HFF-Myc (cell line): ENCODE measurements at regions not wholly inside any gene's neighbourhood (a gene's known extent, or its start where the extent isn't known, plus 50 kb on each side); places are given as distances from the start of the nearest gene placed in this dataset.

Experiments used
- DNase-seq: peaks from one replicate; pipeline ENCODE4 v3.0.0-alpha.2; 2011; ENCODE audit warnings: low read depth; ENCODE audit errors: extremely low read depth
- H3K4me3 ChIP-seq: replicated peaks from 2 replicates; pipeline ENCODE4 v1.5.1; 2011; ENCODE audit warnings: low read depth, mild to moderate bottlenecking, control low read depth, low read length
- CTCF ChIP-seq: IDR thresholded peaks from 2 replicates; pipeline ENCODE4 v1.5.1; 2012; ENCODE audit warnings: mild to moderate bottlenecking, low read depth, low read length, control low read depth; ENCODE audit errors: missing control alignments

- no peak for DNase-seq
- no peak overlapping the region for H3K4me3 ChIP-seq
- no peak for TF ChIP-seq CTCF
Measured at GRCh38 chr19:30871979-30872378, 477.3 kb downstream of the TSHZ3 start.

- no peak for TF ChIP-seq CTCF
- no peak overlapping the region for H3K4me3 ChIP-seq
- DNase-seq, result peak; percentile 0
Measured at GRCh38 chr19:30870876-30871275, 478.4 kb downstream of the TSHZ3 start.

GRCh38 chr19:30865511-30865910 lies 483.7 kb downstream of the TSHZ3 start:
- H3K4me3 ChIP-seq, result no peak overlapping the region
- DNase-seq, result no peak
- no peak for TF ChIP-seq CTCF

- H3K4me3 ChIP-seq, result no peak overlapping the region
- DNase-seq, result no peak
- no peak for TF ChIP-seq CTCF
Measured at GRCh38 chr19:30864391-30865215, 484.6 kb downstream of the TSHZ3 start.

- H3K4me3 ChIP-seq, result no peak overlapping the region
- DNase-seq, result no peak
- no peak for TF ChIP-seq CTCF
Measured at GRCh38 chr19:30862876-30863275, 486.4 kb downstream of the TSHZ3 start.

- no peak for DNase-seq
- no peak for TF ChIP-seq CTCF
- no peak overlapping the region for H3K4me3 ChIP-seq
Measured at GRCh38 chr19:30861919-30862318, 487.3 kb downstream of the TSHZ3 start.

- no peak for DNase-seq
- TF ChIP-seq CTCF, result no peak
- no peak overlapping the region for H3K4me3 ChIP-seq
Measured at GRCh38 chr19:30857966-30858490, 485.8 kb downstream of the ZNF536 start.
